HEK293T (cell line): ENCODE measurements at regions not wholly inside any gene's neighbourhood (a gene's known extent, or its start where the extent isn't known, plus 50 kb on each side); places are given as distances from the start of the nearest gene placed in this dataset.

Experiments used
- ARNT ChIP-seq: fragments of 450-650 bp; IDR thresholded peaks from 2 replicates; pipeline ENCODE4 v1.6.1; 2017; ENCODE audit warnings: mild to moderate bottlenecking
- BHLHE40 ChIP-seq: fragments of 450-650 bp; IDR thresholded peaks from 2 replicates; pipeline ENCODE4 v1.6.1; 2016; ENCODE audit warnings: mild to moderate bottlenecking, moderate library complexity, borderline replicate concordance
- ELF4 ChIP-seq: fragments of 450-650 bp; IDR thresholded peaks from 2 replicates; pipeline ENCODE4 v1.6.1; 2017; ENCODE audit warnings: antibody characterized with exemption
- FOXA1 ChIP-seq: fragments of 450-650 bp; IDR thresholded peaks from 2 replicates; pipeline ENCODE4 v1.6.1; 2016; ENCODE audit warnings: mild to moderate bottlenecking
- FOXK2 ChIP-seq: fragments of 450-650 bp; IDR thresholded peaks from 2 replicates; pipeline ENCODE4 v1.6.1; 2016; ENCODE audit warnings: mild to moderate bottlenecking
- FOXM1 ChIP-seq: fragments of 450-650 bp; IDR thresholded peaks from 2 replicates; pipeline ENCODE4 v1.6.1; 2017; ENCODE audit warnings: mild to moderate bottlenecking, borderline replicate concordance
- L3MBTL2 ChIP-seq: fragments of 450-650 bp; conservative IDR thresholded peaks from 2 replicates; pipeline ENCODE4 v1.6.1; 2016; ENCODE audit warnings: mild to moderate bottlenecking
- LEF1 ChIP-seq: fragments of 450-650 bp; IDR thresholded peaks from 2 replicates; pipeline ENCODE4 v1.6.1; 2017; ENCODE audit warnings: mild to moderate bottlenecking, borderline replicate concordance
- NFRKB ChIP-seq: fragments of 450-650 bp; IDR thresholded peaks from 2 replicates; pipeline ENCODE4 v1.6.1; 2016; ENCODE audit warnings: mild to moderate bottlenecking, moderate library complexity
- SP1 ChIP-seq: fragments of 450-650 bp; IDR thresholded peaks from 2 replicates; pipeline ENCODE4 v1.6.1; 2017
- SUZ12 ChIP-seq: fragments of 450-650 bp; IDR thresholded peaks from 2 replicates; pipeline ENCODE4 v1.6.1; 2016; ENCODE audit warnings: mild to moderate bottlenecking
- TARDBP ChIP-seq: fragments of 450-650 bp; IDR thresholded peaks from 2 replicates; pipeline ENCODE4 v1.6.1; 2016
- ZNF384 ChIP-seq: fragments of 450-650 bp; IDR thresholded peaks from 2 replicates; pipeline ENCODE4 v1.6.1; 2016

GRCh38 chr4:178871476-178871875 is 1429.2 kb upstream of the AGA start:
- TF ChIP-seq FOXA1 (no peak), BHLHE40 (no peak), FOXM1 (no peak), SUZ12 (no peak), SP1 (no peak), TARDBP (no peak), ZNF384 (no peak), ELF4 (no peak), NFRKB (no peak), ARNT (no peak), FOXK2 (no peak), LEF1 (no peak), L3MBTL2 (no peak)
